DND-41 (cell line): ENCODE measurements at regions not wholly inside any gene's neighbourhood (a gene's known extent, or its start where the extent isn't known, plus 50 kb on each side); places are given as distances from the start of the nearest gene placed in this dataset.

ENCODE experiments used
- ATAC-seq: fragments of 200-7000 bp; cut with Tn5 transposase; 3 replicates; pipeline ENCODE4 v1.9.1; 2021; ENCODE audit warnings: low read depth; ENCODE audit not compliant: insufficient read depth
- DNase-seq: peaks from one replicate; pipeline ENCODE4 v3.0.0-alpha.2; 2020
- H2AFZ ChIP-seq: 2 replicates; pipeline ENCODE4 v1.6.0; 2012; ENCODE audit warnings: low read depth, low read length
- H3K27ac ChIP-seq: 2 replicates; pipeline ENCODE4 v1.5.1; 2012; ENCODE audit warnings: low read length, inconsistent platforms
- H3K27me3 ChIP-seq: fragments of 200-600 bp; sonication (generic); 2 replicates; pipeline ENCODE4 v1.6.0; 2012; ENCODE audit warnings: low read length, mild to moderate bottlenecking, inconsistent platforms; ENCODE audit not compliant: insufficient read depth, poor library complexity
- H3K36me3 ChIP-seq: 2 replicates; pipeline ENCODE4 v1.5.1; 2012; ENCODE audit warnings: low read length, inconsistent platforms; ENCODE audit not compliant: insufficient read depth
- H3K4me1 ChIP-seq: 2 replicates; pipeline ENCODE4 v1.5.1; 2012; ENCODE audit warnings: mild to moderate bottlenecking, low read length; ENCODE audit not compliant: insufficient read depth
- H3K4me2 ChIP-seq: 2 replicates; pipeline ENCODE4 v1.6.0; 2012; ENCODE audit warnings: mild to moderate bottlenecking, moderate library complexity, low read length, inconsistent platforms; ENCODE audit not compliant: insufficient read depth
- H3K4me3 ChIP-seq, 2 experiments: fragments of 200-600 bp in 1 of 2; shearing (Covaris generic) in 1 of 2; 2 replicates each; pipeline ENCODE4 v1.5.1; 2012 to 2016; ENCODE audit warnings: inconsistent platforms in 2 of 2, low read length in 2 of 2, mild to moderate bottlenecking in 2 of 2, low read depth in 1 of 2, moderate library complexity in 1 of 2
- H3K79me2 ChIP-seq: 2 replicates; pipeline ENCODE4 v1.6.0; 2012; ENCODE audit warnings: low read length, inconsistent platforms; ENCODE audit not compliant: insufficient read depth
- H3K9ac ChIP-seq: 2 replicates; pipeline ENCODE4 v1.6.0; 2012; ENCODE audit warnings: low read depth, mild to moderate bottlenecking, inconsistent platforms, low read length, moderate library complexity
- H3K9me3 ChIP-seq: 2 replicates; pipeline ENCODE4 v1.5.1; 2012; ENCODE audit warnings: low read length, moderate library complexity, mild to moderate bottlenecking, inconsistent platforms; ENCODE audit not compliant: insufficient read depth, severe bottlenecking
- H4K20me1 ChIP-seq: 2 replicates; pipeline ENCODE4 v1.6.0; 2012; ENCODE audit warnings: low read length; ENCODE audit not compliant: insufficient read depth
- CTCF ChIP-seq: IDR thresholded peaks from 2 replicates; pipeline ENCODE4 v1.5.1; 2012; ENCODE audit warnings: borderline replicate concordance, low read length, moderate library complexity, mild to moderate bottlenecking; ENCODE audit not compliant: poor library complexity, severe bottlenecking; ENCODE audit errors: extremely low read depth
- EZH2 ChIP-seq: IDR thresholded peaks from 3 replicates; pipeline ENCODE4 v1.6.1; 2012; ENCODE audit warnings: borderline replicate concordance, low read depth, mild to moderate bottlenecking, moderate library complexity, low read length, inconsistent platforms; ENCODE audit not compliant: severe bottlenecking

- no peak for ATAC-seq
- Histone ChIP-seq H3K79me2 (no peaks in the 10 kb centered on the region), H3K9me3 (no peaks in the 10 kb centered on the region), H3K4me2 (no peak overlapping the region), H4K20me1 (no peaks in the 10 kb centered on the region), H3K27me3 (no peaks in the 10 kb centered on the region), H2AFZ (no peak overlapping the region), H3K9ac (no peak overlapping the region), H3K4me3 (no peak overlapping the region), H3K27ac (no peak overlapping the region), H3K36me3 (no peaks in the 10 kb centered on the region), H3K4me1 (no peaks in the 10 kb centered on the region)
- DNase-seq: no peak
- TF ChIP-seq CTCF: no peak
- TF ChIP-seq EZH2: no peak
Measured at GRCh38 chr12:126454581-126454980, 1389.3 kb downstream of the AACS start.

- ATAC-seq (no peak), DNase-seq (no peak)
- H2AFZ ChIP-seq: no peak overlapping the region
- H3K36me3 ChIP-seq: no peaks in the 10 kb centered on the region
- H3K27me3 ChIP-seq: no peaks in the 10 kb centered on the region
- no peaks in the 10 kb centered on the region for H3K4me1 ChIP-seq
- no peaks in the 10 kb centered on the region for H3K79me2 ChIP-seq
- H3K27ac ChIP-seq: no peak overlapping the region
- H3K4me3 ChIP-seq: no peak overlapping the region
- H4K20me1 ChIP-seq: no peaks in the 10 kb centered on the region
- TF ChIP-seq EZH2 (no peak), CTCF (no peak)
- H3K9me3 ChIP-seq: no peaks in the 10 kb centered on the region
- H3K4me2 ChIP-seq: no peak overlapping the region
- H3K9ac ChIP-seq: no peak overlapping the region
Measured at GRCh38 chr12:126457776-126458175, 1392.5 kb downstream of the AACS start.

GRCh38 chr12:126464153-126464552, 1398.9 kb downstream of the AACS start:
- ATAC-seq (no peak), DNase-seq (no peak)
- Histone ChIP-seq H3K9ac (no peak overlapping the region), H3K79me2 (no peaks in the 10 kb centered on the region), H3K9me3 (no peaks in the 10 kb centered on the region), H3K4me3 (no peak overlapping the region), H4K20me1 (no peaks in the 10 kb centered on the region), H3K27me3 (no peaks in the 10 kb centered on the region), H3K4me1 (no peaks in the 10 kb centered on the region), H3K36me3 (no peaks in the 10 kb centered on the region), H3K27ac (no peak overlapping the region), H3K4me2 (no peak overlapping the region), H2AFZ (no peak overlapping the region)
- no peak for TF ChIP-seq CTCF
- no peak for TF ChIP-seq EZH2

- no peak overlapping the region for H3K4me2 ChIP-seq
- H3K4me1 ChIP-seq: no peaks in the 10 kb centered on the region
- H3K36me3 ChIP-seq: no peaks in the 10 kb centered on the region
- H4K20me1 ChIP-seq: no peaks in the 10 kb centered on the region
- H2AFZ ChIP-seq: no peak overlapping the region
- no peak for DNase-seq
- H3K9ac ChIP-seq: no peak overlapping the region
- H3K9me3 ChIP-seq: peaks cover 4% of the 10 kb centered on the region
- TF ChIP-seq CTCF: no peak
- no peak for TF ChIP-seq EZH2
- ATAC-seq: no peak
- H3K79me2 ChIP-seq: no peaks in the 10 kb centered on the region
- H3K27me3 ChIP-seq: no peaks in the 10 kb centered on the region
- no peak overlapping the region for H3K4me3 ChIP-seq
- no peak overlapping the region for H3K27ac ChIP-seq
Measured at GRCh38 chr12:126469211-126469610, 1404.0 kb downstream of the AACS start.
